HCT116 (cell line): ENCODE measurements at regions not wholly inside any gene's neighbourhood (a gene's known extent, or its start where the extent isn't known, plus 50 kb on each side); places are given as distances from the start of the nearest gene placed in this dataset.

Source experiments
- POLR2A ChIP-seq: IDR thresholded peaks from 2 replicates; pipeline ENCODE4 v1.7.0; 2011; ENCODE audit warnings: borderline replicate concordance; ENCODE audit not compliant: insufficient read depth, insufficient read length; ENCODE audit errors: extremely low read depth
- YY1 ChIP-seq: IDR thresholded peaks from 2 replicates; pipeline ENCODE4 v1.6.1; 2011; ENCODE audit warnings: low read length, low read depth, moderate library complexity, mild to moderate bottlenecking; ENCODE audit not compliant: insufficient replicate concordance; ENCODE audit errors: extremely low read depth
- ZNF274 ChIP-seq: fragments of 200-500 bp; sonication (Bioruptor generic); IDR thresholded peaks from 2 replicates; pipeline ENCODE4 v1.6.1; 2014; ENCODE audit warnings: mild to moderate bottlenecking, low read depth, low read length, inconsistent platforms
- TF ChIP-seq, protein P1 (sequence below), 3 experiments: fragments of 200-600 bp in 1 of 3; sonication (generic) in 1 of 3; IDR thresholded peaks in 2 of 3; conservative IDR thresholded peaks in 1 of 3; 2 replicates each; pipeline ENCODE4 v1.5.1; 2012 to 2017; ENCODE audit warnings: low read depth in 2 of 3, low read length in 2 of 3, antibody characterized with exemption in 1 of 3, borderline replicate concordance in 1 of 3, control low read depth in 1 of 3, mild to moderate bottlenecking in 1 of 3, mixed read lengths in 1 of 3, mixed run types in 1 of 3, moderate library complexity in 1 of 3; ENCODE audit not compliant: insufficient read depth in 1 of 3
- TF ChIP-seq, protein P2 (sequence below): IDR thresholded peaks from 2 replicates; pipeline ENCODE4 v1.6.1; 2011; ENCODE audit warnings: mild to moderate bottlenecking, low read length, moderate library complexity; ENCODE audit not compliant: insufficient replicate concordance; ENCODE audit errors: extremely low read depth

DNA sequence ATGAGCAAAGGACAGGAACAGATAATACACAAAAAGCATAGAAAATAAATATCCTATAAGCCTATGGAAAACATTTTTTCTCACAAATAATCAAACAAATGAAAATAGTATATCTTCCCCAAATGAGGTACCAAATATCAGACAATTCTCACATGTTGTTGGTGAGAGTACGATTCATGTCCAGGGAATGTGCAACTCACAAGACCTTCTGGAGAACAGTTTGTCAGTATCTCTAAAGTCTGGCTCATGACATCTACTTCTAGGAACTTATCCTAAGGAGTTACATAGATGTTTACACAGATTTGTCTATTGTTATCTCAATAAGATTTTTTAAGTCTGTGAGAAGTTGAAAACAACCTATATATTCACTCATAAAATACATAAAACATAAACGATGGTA, 80.3 kb upstream of the ARHGEF7 start:
- TF ChIP-seq YY1 (no peak), POLR2A (no peak), ZNF274 (no peak)
- TF ChIP-seq, protein P1, sequence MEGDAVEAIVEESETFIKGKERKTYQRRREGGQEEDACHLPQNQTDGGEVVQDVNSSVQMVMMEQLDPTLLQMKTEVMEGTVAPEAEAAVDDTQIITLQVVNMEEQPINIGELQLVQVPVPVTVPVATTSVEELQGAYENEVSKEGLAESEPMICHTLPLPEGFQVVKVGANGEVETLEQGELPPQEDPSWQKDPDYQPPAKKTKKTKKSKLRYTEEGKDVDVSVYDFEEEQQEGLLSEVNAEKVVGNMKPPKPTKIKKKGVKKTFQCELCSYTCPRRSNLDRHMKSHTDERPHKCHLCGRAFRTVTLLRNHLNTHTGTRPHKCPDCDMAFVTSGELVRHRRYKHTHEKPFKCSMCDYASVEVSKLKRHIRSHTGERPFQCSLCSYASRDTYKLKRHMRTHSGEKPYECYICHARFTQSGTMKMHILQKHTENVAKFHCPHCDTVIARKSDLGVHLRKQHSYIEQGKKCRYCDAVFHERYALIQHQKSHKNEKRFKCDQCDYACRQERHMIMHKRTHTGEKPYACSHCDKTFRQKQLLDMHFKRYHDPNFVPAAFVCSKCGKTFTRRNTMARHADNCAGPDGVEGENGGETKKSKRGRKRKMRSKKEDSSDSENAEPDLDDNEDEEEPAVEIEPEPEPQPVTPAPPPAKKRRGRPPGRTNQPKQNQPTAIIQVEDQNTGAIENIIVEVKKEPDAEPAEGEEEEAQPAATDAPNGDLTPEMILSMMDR (IDR thresholded peaks at IDR 0.05 in 2 of 3, conservative IDR thresholded peaks at IDR 0.05 in 1 of 3; ENCODE audit: borderline replicate concordance in 1 of 3, insufficient read depth in 1 of 3, low read depth in 2 of 3, low read length in 2 of 3): no peak
- TF ChIP-seq, protein P2, sequence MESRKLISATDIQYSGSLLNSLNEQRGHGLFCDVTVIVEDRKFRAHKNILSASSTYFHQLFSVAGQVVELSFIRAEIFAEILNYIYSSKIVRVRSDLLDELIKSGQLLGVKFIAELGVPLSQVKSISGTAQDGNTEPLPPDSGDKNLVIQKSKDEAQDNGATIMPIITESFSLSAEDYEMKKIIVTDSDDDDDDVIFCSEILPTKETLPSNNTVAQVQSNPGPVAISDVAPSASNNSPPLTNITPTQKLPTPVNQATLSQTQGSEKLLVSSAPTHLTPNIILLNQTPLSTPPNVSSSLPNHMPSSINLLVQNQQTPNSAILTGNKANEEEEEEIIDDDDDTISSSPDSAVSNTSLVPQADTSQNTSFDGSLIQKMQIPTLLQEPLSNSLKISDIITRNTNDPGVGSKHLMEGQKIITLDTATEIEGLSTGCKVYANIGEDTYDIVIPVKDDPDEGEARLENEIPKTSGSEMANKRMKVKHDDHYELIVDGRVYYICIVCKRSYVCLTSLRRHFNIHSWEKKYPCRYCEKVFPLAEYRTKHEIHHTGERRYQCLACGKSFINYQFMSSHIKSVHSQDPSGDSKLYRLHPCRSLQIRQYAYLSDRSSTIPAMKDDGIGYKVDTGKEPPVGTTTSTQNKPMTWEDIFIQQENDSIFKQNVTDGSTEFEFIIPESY: no peak
